Body of pancreas (tissue), 4 donors: ENCODE measurements at regions not wholly inside any gene's neighbourhood (a gene's known extent, or its start where the extent isn't known, plus 50 kb on each side); places are given as distances from the start of the nearest gene placed in this dataset.
"Not testable (repeated sequence)": the region's sequence is repeated elsewhere in the genome, so short reads cannot be mapped to it uniquely, and the experiment has no call there.

Experiments
- ATAC-seq: fragments of 150-250 bp; one replicate; pipeline ENCODE4 v1.9.1; 2016
- DNase-seq, 4 donors: peaks; one replicate each; pipeline ENCODE4 v3.0.0-alpha.2; 2019
- H3K27ac ChIP-seq, 4 donors: fragments of 200-600 bp; sonication (generic); 1 replicate in 3 of 4; 2 replicates in 1 of 4; pipeline versions ENCODE4 v1.5.1 to v1.6.1; 2016 to 2019; ENCODE audit warnings: mild to moderate bottlenecking in 1 of 4, mixed read lengths in 1 of 4, moderate library complexity in 1 of 4
- H3K27me3 ChIP-seq, 2 donors: fragments of 200-600 bp; sonication (generic); one replicate each; pipeline ENCODE4 v1.6.0; 2016; ENCODE audit warnings: mild to moderate bottlenecking in 1 of 2
- H3K36me3 ChIP-seq, 2 donors: fragments of 200-600 bp; sonication (generic); replicated peaks in 1 of 2; 2 replicates each; pipeline ENCODE4 v1.5.1; 2016; ENCODE audit warnings: low read depth in 2 of 2; ENCODE audit not compliant: insufficient read depth in 1 of 2
- H3K4me1 ChIP-seq: fragments of 200-600 bp; sonication (generic); one replicate; pipeline ENCODE4 v1.6.0; 2016
- H3K4me3 ChIP-seq, 2 donors: fragments of 200-600 bp; sonication (generic); 1 replicate in 1 of 2; 2 replicates in 1 of 2; pipeline ENCODE4 v1.5.1; 2016 to 2019
- H3K9me3 ChIP-seq, 3 donors: fragments of 200-600 bp; sonication (generic); 1 replicate in 2 of 3; 2 replicates in 1 of 3; pipeline ENCODE4 v1.5.1; 2016
- POLR2A ChIP-seq, 3 donors: fragments of 450-650 bp; IDR thresholded peaks; one replicate each; pipeline ENCODE4 v1.6.1; 2016; ENCODE audit warnings: antibody characterized with exemption in 3 of 3, mild to moderate bottlenecking in 2 of 3
- WGBS, 2 donors: methylation state at CpG; one replicate each; pipeline ENCODE4 v1.1.5; 2017; 5-methylcytosine and 5-hydroxymethylcytosine counted together
- intact Hi-C: fragments of 100-400 bp; cut with DNase I; formaldehyde crosslinking; loops from one replicate; pipeline ENCODE4 v1.15.1; 2023
- TF ChIP-seq, protein P1 (sequence below), 7 experiments: fragments of 450-650 bp in 4 of 7; fragments of 200-600 bp in 3 of 7; sonication (generic) in 3 of 7; IDR thresholded peaks; one replicate each; pipeline ENCODE4 v1.5.1; 2016 to 2019; ENCODE audit warnings: antibody characterized with exemption in 7 of 7

GRCh38 chr5:93953442-93953841 is 212.0 kb upstream of the POU5F2 start:
- H3K36me3 ChIP-seq = no peaks in the 10 kb centered on the region
- TF ChIP-seq, protein P1, sequence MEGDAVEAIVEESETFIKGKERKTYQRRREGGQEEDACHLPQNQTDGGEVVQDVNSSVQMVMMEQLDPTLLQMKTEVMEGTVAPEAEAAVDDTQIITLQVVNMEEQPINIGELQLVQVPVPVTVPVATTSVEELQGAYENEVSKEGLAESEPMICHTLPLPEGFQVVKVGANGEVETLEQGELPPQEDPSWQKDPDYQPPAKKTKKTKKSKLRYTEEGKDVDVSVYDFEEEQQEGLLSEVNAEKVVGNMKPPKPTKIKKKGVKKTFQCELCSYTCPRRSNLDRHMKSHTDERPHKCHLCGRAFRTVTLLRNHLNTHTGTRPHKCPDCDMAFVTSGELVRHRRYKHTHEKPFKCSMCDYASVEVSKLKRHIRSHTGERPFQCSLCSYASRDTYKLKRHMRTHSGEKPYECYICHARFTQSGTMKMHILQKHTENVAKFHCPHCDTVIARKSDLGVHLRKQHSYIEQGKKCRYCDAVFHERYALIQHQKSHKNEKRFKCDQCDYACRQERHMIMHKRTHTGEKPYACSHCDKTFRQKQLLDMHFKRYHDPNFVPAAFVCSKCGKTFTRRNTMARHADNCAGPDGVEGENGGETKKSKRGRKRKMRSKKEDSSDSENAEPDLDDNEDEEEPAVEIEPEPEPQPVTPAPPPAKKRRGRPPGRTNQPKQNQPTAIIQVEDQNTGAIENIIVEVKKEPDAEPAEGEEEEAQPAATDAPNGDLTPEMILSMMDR (IDR thresholded peaks at IDR 0.05) = no peak
- TF ChIP-seq POLR2A (IDR thresholded peaks at IDR 0.05) = no peak
- intact Hi-C loops = no loop called here
- no peak for DNase-seq
- ATAC-seq = no peak
- H3K4me3 ChIP-seq = no peak overlapping the region
- H3K27ac ChIP-seq = no peak overlapping the region
- H3K9me3 ChIP-seq = no peaks in the 10 kb centered on the region
- 89 to 93% methylated on average over 3 of the region's 3 CpGs for WGBS, 2 donors
- H3K4me1 ChIP-seq = no peaks in the 10 kb centered on the region
- no peaks in the 10 kb centered on the region for H3K27me3 ChIP-seq

GRCh38 chr5:93941897-93942296 is 200.5 kb upstream of the POU5F2 start:
- no peaks in the 10 kb centered on the region for H3K36me3 ChIP-seq
- intact Hi-C loops = no loop called here
- no peak for ATAC-seq

GRCh38 chr5:93933269-93933668 is 191.9 kb upstream of the POU5F2 start:
- H3K9me3 ChIP-seq, H3K4me1 ChIP-seq, ATAC-seq, H3K36me3 ChIP-seq, H3K27ac ChIP-seq, DNase-seq, H3K27me3 ChIP-seq, H3K4me3 ChIP-seq, intact Hi-C loops: not testable (repeated sequence)
- WGBS, 2 donors = 88 to 93% methylated on average over 2 of the region's 2 CpGs

More at GRCh38 chr5:93941897-93942296, 200.5 kb upstream of the POU5F2 start:
- TF ChIP-seq, protein P1 (IDR thresholded peaks at IDR 0.05) = no peak
- TF ChIP-seq POLR2A (IDR thresholded peaks at IDR 0.05) = no peak
- no peak overlapping the region for H3K27ac ChIP-seq
- no peaks in the 10 kb centered on the region for H3K4me1 ChIP-seq
- 72 to 81% methylated on average over 3 of the region's 3 CpGs for WGBS, 2 donors
- no peak for DNase-seq
- no peaks in the 10 kb centered on the region for H3K27me3 ChIP-seq
- no peaks in the 10 kb centered on the region for H3K9me3 ChIP-seq
- no peak overlapping the region for H3K4me3 ChIP-seq

DNA sequence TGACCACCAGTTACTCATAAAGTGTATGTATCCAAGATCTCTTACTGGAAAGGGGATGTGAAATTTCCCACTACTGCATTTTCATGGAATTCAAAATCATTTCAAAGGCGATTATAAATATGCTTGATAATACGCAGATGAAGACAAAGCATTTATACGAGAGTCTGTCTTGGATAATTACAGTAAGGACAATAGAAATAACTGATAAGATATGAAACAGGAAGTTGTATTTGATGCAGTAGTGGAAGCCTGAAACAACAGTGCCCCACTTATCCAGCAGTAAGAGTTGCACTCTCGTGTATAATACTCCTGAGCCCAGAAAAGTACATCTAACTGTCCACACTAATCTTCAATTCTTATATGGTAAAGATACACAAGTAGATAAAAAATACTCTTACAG is 188.7 kb upstream of the POU5F2 start:
- 77 to 78% methylated on average over 4 of the region's 4 CpGs for WGBS, 2 donors
- TF ChIP-seq, protein P1 (IDR thresholded peaks at IDR 0.05) = no peak
- no peak for TF ChIP-seq POLR2A (IDR thresholded peaks at IDR 0.05)
- no peaks in the 10 kb centered on the region for H3K9me3 ChIP-seq

GRCh38 chr5:93929131-93929530 is 187.7 kb upstream of the POU5F2 start:
- WGBS, 2 donors = 88 to 89% methylated on average over 1 of the region's 1 CpG
- Histone ChIP-seq H3K36me3 (no peaks in the 10 kb centered on the region), H3K9me3 (no peaks in the 10 kb centered on the region), H3K27me3 (no peaks in the 10 kb centered on the region), H3K27ac (no peak overlapping the region), H3K4me3 (no peak overlapping the region), H3K4me1 (no peaks in the 10 kb centered on the region)
- DNase-seq = no peak
- TF ChIP-seq POLR2A (IDR thresholded peaks at IDR 0.05) = no peak
- TF ChIP-seq, protein P1 (IDR thresholded peaks at IDR 0.05) = no peak
- intact Hi-C loops = no loop called here
- no peak for ATAC-seq

More for the DNA sequence above, 188.7 kb upstream of the POU5F2 start:
- Histone ChIP-seq H3K4me1 (no peaks in the 10 kb centered on the region), H3K27me3 (no peaks in the 10 kb centered on the region), H3K36me3 (no peaks in the 10 kb centered on the region), H3K4me3 (no peak overlapping the region), H3K27ac (no peak overlapping the region)
- DNase-seq (no peak), ATAC-seq (no peak)
- intact Hi-C loops = no loop called here
